Chondrocyte (in vitro differentiated cells): ENCODE measurements at regions not wholly inside any gene's neighbourhood (a gene's known extent, or its start where the extent isn't known, plus 50 kb on each side); places are given as distances from the start of the nearest gene placed in this dataset.

Experiments used
- DNase-seq: peaks from one replicate; pipeline ENCODE4 v3.0.0; 2021; ENCODE audit warnings: mixed read lengths, low spot score
- H3K27ac Mint-ChIP-seq: one replicate; pipeline ENCODE4 v1.8.0; 2021; ENCODE audit warnings: mild to moderate bottlenecking, moderate library complexity, mixed read lengths; ENCODE audit not compliant: unreplicated experiment
- H3K27me3 Mint-ChIP-seq: 2 replicates; pipeline ENCODE4 v1.8.0; 2021; ENCODE audit warnings: low read depth, mixed read lengths
- H3K36me3 Mint-ChIP-seq: 2 replicates; pipeline ENCODE4 v1.8.0; 2021; ENCODE audit warnings: low read depth, mixed read lengths
- H3K4me1 Mint-ChIP-seq: 2 replicates; pipeline ENCODE4 v1.8.0; 2021; ENCODE audit warnings: low read depth, mild to moderate bottlenecking, mixed read lengths
- H3K4me3 Mint-ChIP-seq: one replicate; pipeline ENCODE4 v1.8.0; 2021; ENCODE audit warnings: mild to moderate bottlenecking, moderate library complexity, mixed read lengths; ENCODE audit not compliant: unreplicated experiment
- H3K9me3 Mint-ChIP-seq: 2 replicates; pipeline ENCODE4 v1.8.0; 2021; ENCODE audit warnings: low read depth, mixed read lengths
- CTCF ChIP-seq: fragments of 200-600 bp; sonication (generic); IDR thresholded peaks from 2 replicates; pipeline ENCODE4 v1.5.0; 2021; ENCODE audit warnings: antibody characterized with exemption, mild to moderate bottlenecking, moderate library complexity

DNA sequence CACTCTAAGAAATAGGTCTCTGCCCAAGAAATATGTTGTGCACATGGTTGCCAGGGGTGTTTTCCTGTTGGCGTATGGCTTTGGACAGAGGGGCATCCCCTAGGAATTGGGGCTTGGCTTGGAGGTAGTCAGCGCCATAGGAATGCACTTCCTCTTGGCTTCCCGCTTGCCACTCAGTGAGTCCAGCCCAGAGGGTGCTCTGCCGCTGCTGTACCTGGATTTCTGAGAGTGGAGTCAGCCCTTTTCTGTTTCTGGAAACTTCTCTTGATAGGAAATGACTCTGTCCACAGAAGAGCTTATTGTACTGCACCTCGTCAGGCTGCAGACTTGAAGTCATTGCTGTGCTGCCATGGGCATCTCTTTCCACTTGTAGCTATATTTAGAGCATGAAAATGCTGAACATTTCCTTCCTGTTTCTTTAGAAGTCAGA lies 116.7 kb upstream of the MGAT5 start:
- peak; percentile 12 for TF ChIP-seq CTCF
- peak overlapping the region; percentile 96 for H3K27ac Mint-ChIP-seq
- DNase-seq, result no peak

DNA sequence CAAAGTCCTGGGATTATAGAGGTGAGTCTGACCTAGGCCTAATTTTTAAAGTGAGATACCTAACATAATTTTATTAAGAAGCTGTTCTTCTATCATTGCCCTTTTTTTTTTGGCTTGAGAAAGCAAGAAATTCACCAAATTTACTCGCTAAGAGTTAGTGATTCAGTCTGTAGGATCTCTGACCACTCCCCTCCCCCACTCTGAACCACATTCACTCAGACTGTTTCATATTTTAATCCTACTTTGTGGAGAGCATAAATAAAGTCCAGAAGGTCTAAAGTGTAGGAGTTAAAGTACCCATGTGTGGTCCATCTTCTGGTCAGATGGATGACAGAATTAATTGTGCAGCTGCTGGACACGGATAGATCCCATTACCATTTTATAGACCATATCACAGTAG lies 115.8 kb upstream of the MGAT5 start:
- no peak overlapping the region for H3K4me3 Mint-ChIP-seq
- H3K4me1 Mint-ChIP-seq, result peaks cover 43% of the 10 kb centered on the region
- H3K9me3 Mint-ChIP-seq, result no peaks in the 10 kb centered on the region
- TF ChIP-seq CTCF, result no peak
- no peak for DNase-seq
- no peaks in the 10 kb centered on the region for H3K27me3 Mint-ChIP-seq
- no peaks in the 10 kb centered on the region for H3K36me3 Mint-ChIP-seq
- H3K27ac Mint-ChIP-seq, result peak overlapping the region; percentile 96

More for the DNA sequence above, 116.7 kb upstream of the MGAT5 start:
- Mint-ChIP-seq H3K9me3 (no peaks in the 10 kb centered on the region), H3K27me3 (no peaks in the 10 kb centered on the region), H3K36me3 (no peaks in the 10 kb centered on the region), H3K4me3 (peak overlapping the region; percentile 73), H3K4me1 (peaks cover 34% of the 10 kb centered on the region)

GRCh38 chr2:134139611-134140010 lies 114.3 kb upstream of the MGAT5 start:
- no peak overlapping the region for H3K27ac Mint-ChIP-seq
- no peaks in the 10 kb centered on the region for H3K9me3 Mint-ChIP-seq
- no peak overlapping the region for H3K4me3 Mint-ChIP-seq
- TF ChIP-seq CTCF, result no peak
- H3K4me1 Mint-ChIP-seq, result peaks cover 48% of the 10 kb centered on the region
- no peak for DNase-seq
- no peaks in the 10 kb centered on the region for H3K36me3 Mint-ChIP-seq
- no peaks in the 10 kb centered on the region for H3K27me3 Mint-ChIP-seq

GRCh38 chr2:134140251-134140661 lies 113.6 kb upstream of the MGAT5 start:
- Mint-ChIP-seq H3K4me1 (peaks cover 48% of the 10 kb centered on the region), H3K27ac (no peak overlapping the region), H3K9me3 (no peaks in the 10 kb centered on the region), H3K4me3 (no peak overlapping the region), H3K27me3 (no peaks in the 10 kb centered on the region), H3K36me3 (no peaks in the 10 kb centered on the region)
- TF ChIP-seq CTCF, result no peak
- DNase-seq, result no peak

- peaks cover 56% of the 10 kb centered on the region for H3K4me1 Mint-ChIP-seq
- no peak for DNase-seq
- H3K27me3 Mint-ChIP-seq, result no peaks in the 10 kb centered on the region
- no peaks in the 10 kb centered on the region for H3K36me3 Mint-ChIP-seq
- H3K9me3 Mint-ChIP-seq, result no peaks in the 10 kb centered on the region
- no peak overlapping the region for H3K4me3 Mint-ChIP-seq
- TF ChIP-seq CTCF, result no peak
- no peak overlapping the region for H3K27ac Mint-ChIP-seq
Observed at GRCh38 chr2:134141598-134142340, 112.1 kb upstream of the MGAT5 start.
